GM12878 (cell line): ENCODE measurements at regions not wholly inside any gene's neighbourhood (a gene's known extent, or its start where the extent isn't known, plus 50 kb on each side); places are given as distances from the start of the nearest gene placed in this dataset.

Source experiments
- ATAC-seq: fragments of 200-7000 bp; cut with Tn5 transposase; 3 replicates; pipeline ENCODE4 v1.9.1; 2020; ENCODE audit warnings: mild to moderate bottlenecking, moderate library complexity
- BruUV-seq: library from RNA; stranded (reverse); fragments of 400-500 nt; replicated peaks from 2 replicates; lab custom pipeline; 2021; lab: Mats Ljungman, UMichigan
- CTCF ChIA-PET: fragments of 300-600 bp; sonication (Branson Sonifier 250); formaldehyde crosslinking; extraction: SDS; loops from one replicate; lab custom pipeline; 2021; ENCODE audit warnings: inconsistent platforms; lab: Yijun Ruan, JAX
- POLR2A ChIA-PET: fragments of 350-600 bp; formaldehyde crosslinking; extraction: SDS; loops from one replicate; lab custom pipeline; 2021; ENCODE audit warnings: inconsistent platforms; lab: Charles Lee
- RAD21 ChIA-PET: fragments of 300-600 bp; sonication (Branson Sonifier 250); formaldehyde crosslinking; loops from one replicate; lab custom pipeline; 2023; ENCODE audit warnings: antibody characterized with exemption; ENCODE audit not compliant: unreplicated experiment; lab: Charles Lee
- SMC1A ChIA-PET: fragments of 300-600 bp; sonication (Branson Sonifier 250); formaldehyde crosslinking; loops from one replicate; lab custom pipeline; 2023; ENCODE audit not compliant: unreplicated experiment, uncharacterized antibody; lab: Charles Lee
- DNase-seq: peaks from one replicate; pipeline ENCODE4 v3.0.0-alpha.2; 2011; ENCODE audit warnings: low read depth, low spot score
- FAIRE-seq: peaks from 3 replicates; lab custom pipeline; 2011; peaks lifted over from hg19 to GRCh38; lab: Jason Lieb, UNC
- H2AFZ ChIP-seq: 2 replicates; pipeline ENCODE4 v1.6.0; 2011; ENCODE audit warnings: low read depth, low read length, control low read depth; ENCODE audit not compliant: control insufficient read depth
- H3K27ac ChIP-seq: 2 replicates; pipeline ENCODE4 v1.5.1; 2011; ENCODE audit warnings: control low read depth; ENCODE audit not compliant: control insufficient read depth, insufficient read depth
- H3K27me3 ChIP-seq, 2 experiments: replicated peaks in 1 of 2; 2 replicates each; pipeline versions ENCODE4 v1.6.0 to v1.6.1; 2011; ENCODE audit warnings: low read length in 1 of 2; ENCODE audit not compliant: control insufficient read depth in 2 of 2, insufficient read depth in 2 of 2
- H3K36me3 ChIP-seq, 2 experiments: 2 replicates each; pipeline ENCODE4 v1.5.1; 2011; ENCODE audit warnings: low read length in 1 of 2; ENCODE audit not compliant: control insufficient read depth in 2 of 2, insufficient read depth in 2 of 2
- H3K4me1 ChIP-seq: 2 replicates; pipeline ENCODE4 v1.6.1; 2011; ENCODE audit warnings: mild to moderate bottlenecking, low read length, moderate library complexity, mixed read lengths; ENCODE audit not compliant: control insufficient read depth, insufficient read depth
- H3K4me2 ChIP-seq: 2 replicates; pipeline ENCODE4 v1.6.0; 2011; ENCODE audit warnings: control low read depth; ENCODE audit not compliant: control insufficient read depth, insufficient read depth
- H3K4me3 ChIP-seq: fragments of 200-600 bp; sonication (generic); 2 replicates; pipeline ENCODE4 v1.5.1; 2016
- H3K79me2 ChIP-seq: 2 replicates; pipeline ENCODE4 v1.6.0; 2011; ENCODE audit warnings: low read length; ENCODE audit not compliant: control insufficient read depth, insufficient read depth
- H3K9ac ChIP-seq: 2 replicates; pipeline ENCODE4 v1.8.0; 2011; ENCODE audit warnings: low read length, control low read depth, mixed read lengths; ENCODE audit not compliant: control insufficient read depth, insufficient read depth
- H3K9me3 ChIP-seq: replicated peaks from 3 replicates; pipeline ENCODE4 v1.5.1; 2011; ENCODE audit warnings: mild to moderate bottlenecking, low read length; ENCODE audit not compliant: control insufficient read depth, insufficient read depth
- H4K20me1 ChIP-seq: 2 replicates; pipeline ENCODE4 v1.6.0; 2011; ENCODE audit not compliant: control insufficient read depth, insufficient read depth
- CHD1 ChIP-seq: IDR thresholded peaks from 2 replicates; pipeline ENCODE4 v1.6.1; 2012; ENCODE audit warnings: low read depth, low read length, improper control_type of control experiment
- IKZF1 ChIP-seq: fragments of 450-650 bp; conservative IDR thresholded peaks from 2 replicates; pipeline ENCODE4 v1.6.1; 2017; ENCODE audit warnings: antibody characterized with exemption, mild to moderate bottlenecking
- NFIC ChIP-seq: IDR thresholded peaks from 2 replicates; pipeline ENCODE4 v1.6.1; 2012; ENCODE audit warnings: low read depth, mild to moderate bottlenecking, inconsistent platforms, low read length, moderate library complexity
- PAX5 ChIP-seq: IDR thresholded peaks from 2 replicates; pipeline ENCODE4 v1.6.1; 2011; ENCODE audit warnings: low read depth, low read length, borderline replicate concordance
- RFX5 ChIP-seq: IDR thresholded peaks from 2 replicates; pipeline ENCODE4 v1.6.1; 2011; ENCODE audit warnings: low read depth, low read length, improper control_type of control experiment
- SUPT20H ChIP-seq: IDR thresholded peaks from 2 replicates; pipeline ENCODE4 v1.6.1; 2011; ENCODE audit warnings: low read depth, mild to moderate bottlenecking, low read length, moderate library complexity, borderline replicate concordance; ENCODE audit not compliant: control insufficient read depth
- TCF7 ChIP-seq: IDR thresholded peaks from 2 replicates; pipeline ENCODE4 v1.6.1; 2014; ENCODE audit warnings: antibody characterized with exemption, borderline replicate concordance
- YY1 ChIP-seq: IDR thresholded peaks from 2 replicates; pipeline ENCODE4 v1.6.1; 2011; ENCODE audit warnings: low read depth, mild to moderate bottlenecking, low read length
- WGBS: methylation state at CpG from one replicate; pipeline ENCODE4 v1.1.6; 2016; ENCODE audit warnings: low lambda C conversion rate; ENCODE audit not compliant: insufficient replicate concordance, insufficient coverage; ENCODE audit errors: missing lambda C conversion rate; 5-methylcytosine and 5-hydroxymethylcytosine counted together
- in situ Hi-C: fragments of 300-500 bp; cut with MboI; formaldehyde crosslinking; loops from 9 replicates; pipeline ENCODE4 v1.14.3; 2018; ENCODE audit warnings: mixed read lengths
- intact Hi-C: fragments of 100-400 bp; cut with micrococcal nuclease; formaldehyde crosslinking; loops from one replicate; pipeline ENCODE4 v1.14.2; 2022; ENCODE audit not compliant: unreplicated experiment
- TF ChIP-seq, protein P1 (sequence below): IDR thresholded peaks from 2 replicates; pipeline ENCODE4 v1.6.1; 2011; ENCODE audit warnings: low read depth, mild to moderate bottlenecking, low read length, moderate library complexity, borderline replicate concordance; ENCODE audit errors: extremely low read depth
- TF ChIP-seq, protein P2 (sequence below), 3 experiments: IDR thresholded peaks in 2 of 3; conservative IDR thresholded peaks in 1 of 3; 2 replicates each; pipeline ENCODE4 v1.5.1; 2011; ENCODE audit warnings: low read depth in 3 of 3, low read length in 3 of 3, mild to moderate bottlenecking in 3 of 3, control low read depth in 2 of 3, moderate library complexity in 2 of 3, inconsistent platforms in 1 of 3, mixed read lengths in 1 of 3; ENCODE audit not compliant: control insufficient read depth in 2 of 3, insufficient read depth in 1 of 3; ENCODE audit errors: extremely low read depth in 1 of 3
- TF ChIP-seq, protein P3 (sequence below): fragments of 450-650 bp; IDR thresholded peaks from 2 replicates; pipeline ENCODE4 v1.6.1; 2016; ENCODE audit warnings: mild to moderate bottlenecking
- TF ChIP-seq, protein P4 (sequence below): fragments of 450-650 bp; IDR thresholded peaks from 2 replicates; pipeline ENCODE4 v1.6.1; 2017; ENCODE audit warnings: mild to moderate bottlenecking, low read depth, inconsistent platforms; ENCODE audit not compliant: poor library complexity, severe bottlenecking
- TF ChIP-seq, protein P5 (sequence below): fragments of 450-650 bp; formaldehyde crosslinking; IDR thresholded peaks from 2 replicates; pipeline ENCODE4 v1.4.0; 2022; ENCODE audit warnings: mild to moderate bottlenecking, moderate library complexity

DNA sequence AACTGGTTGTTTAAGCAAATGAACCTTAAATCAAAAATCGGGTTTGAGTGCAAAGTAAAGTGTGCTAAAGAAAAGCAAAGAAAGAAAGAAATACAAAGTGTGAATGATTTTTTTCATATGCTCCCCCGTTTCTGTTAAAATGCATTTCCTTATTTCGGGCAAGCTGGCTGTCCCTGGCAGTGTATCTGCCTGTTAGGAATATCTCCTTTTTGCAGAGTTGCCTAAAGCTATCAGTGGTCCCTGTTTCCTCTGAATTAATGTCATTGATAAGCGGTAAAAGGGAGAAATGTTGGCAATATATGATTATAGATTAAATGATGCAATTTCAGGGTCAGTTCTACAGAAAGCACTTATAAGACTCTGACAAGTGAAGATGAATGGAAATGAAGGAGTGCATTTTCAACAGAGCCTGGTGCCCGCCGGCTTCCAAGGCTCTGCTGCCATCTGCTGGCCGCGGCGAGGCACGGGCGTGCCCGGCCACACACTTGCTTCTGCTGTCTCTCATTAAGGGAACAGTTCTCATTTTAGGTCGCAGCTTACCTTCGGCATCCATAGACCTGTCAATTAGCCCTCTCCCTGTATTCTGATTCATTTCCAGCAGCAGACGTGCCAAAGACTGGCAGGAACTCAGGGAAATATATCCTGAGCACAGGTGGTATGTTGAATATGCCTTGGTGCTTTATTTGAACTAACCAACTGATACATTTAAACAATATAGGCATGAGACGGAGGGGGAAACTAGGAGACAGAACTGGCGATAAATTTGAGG lies 381.9 kb downstream of the C6orf118 start:
- Histone ChIP-seq H3K9me3 (no peaks in the 10 kb centered on the region; the same call in 2 of the 3 replicates), H3K36me3 (no peaks in the 10 kb centered on the region), H3K27ac (no peak overlapping the region), H2AFZ (no peak overlapping the region), H3K79me2 (no peaks in the 10 kb centered on the region), H4K20me1 (no peaks in the 10 kb centered on the region), H3K4me3 (no peak overlapping the region), H3K4me1 (no peaks in the 10 kb centered on the region), H3K27me3 (no peaks in the 10 kb centered on the region), H3K4me2 (no peak overlapping the region), H3K9ac (no peak overlapping the region)
- ChIA-PET RAD21 (no interaction called here), SMC1A (interaction anchor here (0.6 kb wide), 1 partner anchor 149 kb away, joined by 3 read pairs; no protein-coding TSS in a partner anchor), POLR2A (no interaction called here), CTCF (interaction anchor here (0.6 to 1.6 kb wide), 10 partner anchors 10 to 1757 kb away, joined by 3 to 5 read pairs (median 3); no protein-coding TSS in a partner anchor)
- WGBS = 7% methylated on average over 17 of the region's 17 CpGs
- ATAC-seq (peak; percentile 99), FAIRE-seq (no peak), DNase-seq (no peak)
- intact Hi-C loops (loop anchor here (5.0 to 10.0 kb wide), 3 partner anchors 823 to 1510 kb away; no protein-coding TSS in a partner anchor), in situ Hi-C loops (no loop called here)
- no TSS peak for BruUV-seq
- TF ChIP-seq, protein P1, sequence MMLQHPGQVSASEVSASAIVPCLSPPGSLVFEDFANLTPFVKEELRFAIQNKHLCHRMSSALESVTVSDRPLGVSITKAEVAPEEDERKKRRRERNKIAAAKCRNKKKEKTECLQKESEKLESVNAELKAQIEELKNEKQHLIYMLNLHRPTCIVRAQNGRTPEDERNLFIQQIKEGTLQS = no peak
- TF ChIP-seq, protein P2, sequence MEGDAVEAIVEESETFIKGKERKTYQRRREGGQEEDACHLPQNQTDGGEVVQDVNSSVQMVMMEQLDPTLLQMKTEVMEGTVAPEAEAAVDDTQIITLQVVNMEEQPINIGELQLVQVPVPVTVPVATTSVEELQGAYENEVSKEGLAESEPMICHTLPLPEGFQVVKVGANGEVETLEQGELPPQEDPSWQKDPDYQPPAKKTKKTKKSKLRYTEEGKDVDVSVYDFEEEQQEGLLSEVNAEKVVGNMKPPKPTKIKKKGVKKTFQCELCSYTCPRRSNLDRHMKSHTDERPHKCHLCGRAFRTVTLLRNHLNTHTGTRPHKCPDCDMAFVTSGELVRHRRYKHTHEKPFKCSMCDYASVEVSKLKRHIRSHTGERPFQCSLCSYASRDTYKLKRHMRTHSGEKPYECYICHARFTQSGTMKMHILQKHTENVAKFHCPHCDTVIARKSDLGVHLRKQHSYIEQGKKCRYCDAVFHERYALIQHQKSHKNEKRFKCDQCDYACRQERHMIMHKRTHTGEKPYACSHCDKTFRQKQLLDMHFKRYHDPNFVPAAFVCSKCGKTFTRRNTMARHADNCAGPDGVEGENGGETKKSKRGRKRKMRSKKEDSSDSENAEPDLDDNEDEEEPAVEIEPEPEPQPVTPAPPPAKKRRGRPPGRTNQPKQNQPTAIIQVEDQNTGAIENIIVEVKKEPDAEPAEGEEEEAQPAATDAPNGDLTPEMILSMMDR (IDR thresholded peaks at IDR 0.05 in 2 of 3, conservative IDR thresholded peaks at IDR 0.05 in 1 of 3; ENCODE audit: control insufficient read depth in 2 of 3, extremely low read depth in 1 of 3, insufficient read depth in 1 of 3, low read depth in 3 of 3, low read length in 3 of 3) = peak; percentile 65 to 97 (median 84)
- TF ChIP-seq SUPT20H = no peak
- TF ChIP-seq, protein P3, sequence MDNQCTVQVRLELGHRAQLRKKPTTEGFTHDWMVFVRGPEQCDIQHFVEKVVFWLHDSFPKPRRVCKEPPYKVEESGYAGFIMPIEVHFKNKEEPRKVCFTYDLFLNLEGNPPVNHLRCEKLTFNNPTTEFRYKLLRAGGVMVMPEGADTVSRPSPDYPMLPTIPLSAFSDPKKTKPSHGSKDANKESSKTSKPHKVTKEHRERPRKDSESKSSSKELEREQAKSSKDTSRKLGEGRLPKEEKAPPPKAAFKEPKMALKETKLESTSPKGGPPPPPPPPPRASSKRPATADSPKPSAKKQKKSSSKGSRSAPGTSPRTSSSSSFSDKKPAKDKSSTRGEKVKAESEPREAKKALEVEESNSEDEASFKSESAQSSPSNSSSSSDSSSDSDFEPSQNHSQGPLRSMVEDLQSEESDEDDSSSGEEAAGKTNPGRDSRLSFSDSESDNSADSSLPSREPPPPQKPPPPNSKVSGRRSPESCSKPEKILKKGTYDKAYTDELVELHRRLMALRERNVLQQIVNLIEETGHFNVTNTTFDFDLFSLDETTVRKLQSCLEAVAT = no peak
- no peak for TF ChIP-seq IKZF1
- TF ChIP-seq PAX5 = no peak
- TF ChIP-seq YY1 = peak; percentile 75
- TF ChIP-seq, protein P4, sequence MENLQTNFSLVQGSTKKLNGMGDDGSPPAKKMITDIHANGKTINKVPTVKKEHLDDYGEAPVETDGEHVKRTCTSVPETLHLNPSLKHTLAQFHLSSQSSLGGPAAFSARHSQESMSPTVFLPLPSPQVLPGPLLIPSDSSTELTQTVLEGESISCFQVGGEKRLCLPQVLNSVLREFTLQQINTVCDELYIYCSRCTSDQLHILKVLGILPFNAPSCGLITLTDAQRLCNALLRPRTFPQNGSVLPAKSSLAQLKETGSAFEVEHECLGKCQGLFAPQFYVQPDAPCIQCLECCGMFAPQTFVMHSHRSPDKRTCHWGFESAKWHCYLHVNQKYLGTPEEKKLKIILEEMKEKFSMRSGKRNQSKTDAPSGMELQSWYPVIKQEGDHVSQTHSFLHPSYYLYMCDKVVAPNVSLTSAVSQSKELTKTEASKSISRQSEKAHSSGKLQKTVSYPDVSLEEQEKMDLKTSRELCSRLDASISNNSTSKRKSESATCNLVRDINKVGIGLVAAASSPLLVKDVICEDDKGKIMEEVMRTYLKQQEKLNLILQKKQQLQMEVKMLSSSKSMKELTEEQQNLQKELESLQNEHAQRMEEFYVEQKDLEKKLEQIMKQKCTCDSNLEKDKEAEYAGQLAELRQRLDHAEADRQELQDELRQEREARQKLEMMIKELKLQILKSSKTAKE = no peak
- TF ChIP-seq CHD1 = no peak
- no peak for TF ChIP-seq RFX5
- no peak for TF ChIP-seq NFIC
- no peak for TF ChIP-seq TCF7
- TF ChIP-seq, protein P5, sequence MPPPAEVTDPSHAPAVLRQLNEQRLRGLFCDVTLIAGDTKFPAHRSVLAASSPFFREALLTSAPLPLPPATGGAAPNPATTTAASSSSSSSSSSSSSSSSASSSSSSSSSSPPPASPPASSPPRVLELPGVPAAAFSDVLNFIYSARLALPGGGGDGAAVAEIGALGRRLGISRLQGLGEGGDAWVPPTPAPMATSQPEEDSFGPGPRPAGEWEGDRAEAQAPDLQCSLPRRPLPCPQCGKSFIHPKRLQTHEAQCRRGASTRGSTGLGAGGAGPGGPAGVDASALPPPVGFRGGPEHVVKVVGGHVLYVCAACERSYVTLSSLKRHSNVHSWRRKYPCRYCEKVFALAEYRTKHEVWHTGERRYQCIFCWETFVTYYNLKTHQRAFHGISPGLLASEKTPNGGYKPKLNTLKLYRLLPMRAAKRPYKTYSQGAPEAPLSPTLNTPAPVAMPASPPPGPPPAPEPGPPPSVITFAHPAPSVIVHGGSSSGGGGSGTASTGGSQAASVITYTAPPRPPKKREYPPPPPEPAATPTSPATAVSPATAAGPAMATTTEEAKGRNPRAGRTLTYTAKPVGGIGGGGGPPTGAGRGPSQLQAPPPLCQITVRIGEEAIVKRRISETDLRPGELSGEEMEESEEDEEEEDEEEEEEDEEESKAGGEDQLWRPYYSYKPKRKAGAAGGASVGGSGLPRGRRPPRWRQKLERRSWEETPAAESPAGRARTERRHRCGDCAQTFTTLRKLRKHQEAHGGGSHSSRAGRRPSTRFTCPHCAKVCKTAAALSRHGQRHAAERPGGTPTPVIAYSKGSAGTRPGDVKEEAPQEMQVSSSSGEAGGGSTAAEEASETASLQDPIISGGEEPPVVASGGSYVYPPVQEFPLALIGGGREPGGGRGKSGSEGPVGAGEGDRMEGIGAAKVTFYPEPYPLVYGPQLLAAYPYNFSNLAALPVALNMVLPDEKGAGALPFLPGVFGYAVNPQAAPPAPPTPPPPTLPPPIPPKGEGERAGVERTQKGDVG = no peak
